Osteocyte (in vitro differentiated cells): ENCODE measurements at regions not wholly inside any gene's neighbourhood (a gene's known extent, or its start where the extent isn't known, plus 50 kb on each side); places are given as distances from the start of the nearest gene placed in this dataset.

Source experiments
- DNase-seq: peaks from one replicate; pipeline ENCODE4 v3.0.0; 2021; ENCODE audit warnings: mixed read lengths; ENCODE audit not compliant: unreplicated experiment; ENCODE audit errors: extremely low spot score
- H3K27ac Mint-ChIP-seq: one replicate; pipeline ENCODE4 v1.8.0; 2021; ENCODE audit warnings: mild to moderate bottlenecking, mixed read lengths; ENCODE audit not compliant: unreplicated experiment
- H3K27me3 Mint-ChIP-seq: one replicate; pipeline ENCODE4 v1.8.0; 2021; ENCODE audit warnings: mixed read lengths; ENCODE audit not compliant: unreplicated experiment
- H3K36me3 Mint-ChIP-seq: one replicate; pipeline ENCODE4 v1.8.0; 2021; ENCODE audit warnings: mixed read lengths; ENCODE audit not compliant: unreplicated experiment
- H3K4me1 Mint-ChIP-seq: one replicate; pipeline ENCODE4 v1.8.0; 2021; ENCODE audit warnings: mixed read lengths; ENCODE audit not compliant: unreplicated experiment
- H3K4me3 Mint-ChIP-seq: one replicate; pipeline ENCODE4 v1.8.0; 2021; ENCODE audit warnings: mild to moderate bottlenecking, moderate library complexity, mixed read lengths; ENCODE audit not compliant: unreplicated experiment
- H3K9me3 Mint-ChIP-seq: one replicate; pipeline ENCODE4 v1.8.0; 2021; ENCODE audit warnings: mixed read lengths; ENCODE audit not compliant: unreplicated experiment
- CTCF ChIP-seq: fragments of 200-600 bp; sonication (generic); IDR thresholded peaks from 2 replicates; pipeline ENCODE4 v1.5.0; 2021; ENCODE audit warnings: antibody characterized with exemption, mild to moderate bottlenecking, moderate library complexity

GRCh38 chr1:68975212-68975933, 478.5 kb upstream of the DEPDC1 start:
- no peak for TF ChIP-seq CTCF
- Mint-ChIP-seq H3K27ac (no peak overlapping the region), H3K9me3 (no peaks in the 10 kb centered on the region), H3K27me3 (no peaks in the 10 kb centered on the region), H3K4me1 (no peaks in the 10 kb centered on the region), H3K36me3 (no peaks in the 10 kb centered on the region), H3K4me3 (no peak overlapping the region)
- no peak for DNase-seq

DNA sequence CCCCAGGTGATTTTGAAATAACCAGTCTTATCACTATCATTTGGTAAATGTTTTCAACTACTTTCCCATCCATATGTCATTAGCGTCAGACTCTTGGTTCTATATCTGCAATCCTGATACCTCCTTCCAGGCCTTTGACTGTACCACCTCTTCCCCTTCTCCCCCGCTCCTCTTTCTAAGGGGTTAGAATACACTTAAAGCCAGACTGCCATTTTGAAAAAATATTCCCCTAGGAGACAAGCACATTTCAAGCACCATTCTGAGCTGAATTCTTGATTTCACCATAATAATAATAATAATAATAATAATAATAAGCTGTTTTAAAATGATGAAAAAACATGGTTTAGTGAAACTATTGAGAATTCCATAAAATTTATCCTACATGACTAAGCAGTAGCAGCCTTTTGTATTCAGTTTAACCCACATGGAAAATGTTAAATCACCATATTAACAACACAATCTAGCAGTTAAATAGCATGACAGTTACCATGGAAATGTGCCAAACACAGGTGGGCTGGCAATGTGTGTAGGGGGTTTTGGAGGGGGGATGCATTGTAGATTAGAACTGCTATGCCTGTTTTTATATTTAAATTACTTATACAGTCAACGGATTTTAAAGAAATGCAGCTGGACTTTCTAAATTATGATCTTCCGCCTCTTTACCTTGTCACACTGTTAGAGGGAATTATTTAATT, 480.2 kb upstream of the DEPDC1 start:
- no peak overlapping the region for H3K27ac Mint-ChIP-seq
- no peak overlapping the region for H3K4me3 Mint-ChIP-seq
- H3K36me3 Mint-ChIP-seq = no peaks in the 10 kb centered on the region
- no peak for TF ChIP-seq CTCF
- H3K4me1 Mint-ChIP-seq = no peaks in the 10 kb centered on the region
- H3K27me3 Mint-ChIP-seq = no peaks in the 10 kb centered on the region
- no peaks in the 10 kb centered on the region for H3K9me3 Mint-ChIP-seq
- DNase-seq = no peak

DNA sequence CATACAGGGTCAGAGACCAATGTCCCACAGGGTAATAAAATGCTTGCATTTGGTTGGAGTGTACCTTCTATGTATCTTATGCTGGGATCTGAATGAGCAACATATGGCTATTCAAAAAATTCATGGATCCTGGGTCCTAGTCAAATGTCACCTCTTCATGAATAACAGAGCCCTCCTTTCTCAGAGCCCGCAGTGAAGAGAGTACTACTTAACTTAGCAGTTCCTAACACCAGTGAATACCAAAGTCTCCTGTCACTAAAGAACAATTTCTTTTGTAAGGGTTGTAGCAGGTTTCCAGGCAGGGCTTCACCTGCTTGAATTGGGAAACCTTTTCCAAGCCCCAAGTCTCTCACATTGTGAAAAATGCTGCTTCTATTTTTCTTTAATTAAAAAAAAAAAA, 483.0 kb upstream of the DEPDC1 start:
- no peak overlapping the region for H3K27ac Mint-ChIP-seq
- no peaks in the 10 kb centered on the region for H3K4me1 Mint-ChIP-seq
- H3K4me3 Mint-ChIP-seq = no peak overlapping the region
- H3K9me3 Mint-ChIP-seq = no peaks in the 10 kb centered on the region
- H3K27me3 Mint-ChIP-seq = no peaks in the 10 kb centered on the region
- H3K36me3 Mint-ChIP-seq = no peaks in the 10 kb centered on the region
- no peak for TF ChIP-seq CTCF
- DNase-seq = no peak

DNA sequence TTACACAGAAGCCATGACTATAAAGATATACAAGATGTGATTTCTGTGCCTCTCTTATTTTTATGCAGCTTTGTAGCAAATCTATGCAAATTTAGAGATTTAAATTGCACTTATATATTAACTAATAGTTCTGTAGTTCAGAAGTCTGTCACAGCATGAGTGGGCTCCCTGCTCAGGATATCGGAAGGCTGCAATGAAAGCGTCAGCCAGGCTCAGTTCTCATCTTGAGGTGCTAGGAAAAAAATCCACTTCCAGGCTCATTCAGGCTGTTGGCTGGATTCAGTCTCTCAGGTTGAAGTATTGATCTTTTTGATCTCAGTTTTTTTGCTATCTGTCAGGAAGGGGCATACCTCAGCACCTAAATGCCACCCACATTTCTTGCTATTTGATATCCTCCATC, 487.4 kb upstream of the DEPDC1 start:
- Mint-ChIP-seq H3K4me3 (no peak overlapping the region), H3K9me3 (peaks cover 10% of the 10 kb centered on the region), H3K36me3 (no peaks in the 10 kb centered on the region), H3K27me3 (no peaks in the 10 kb centered on the region), H3K4me1 (no peaks in the 10 kb centered on the region), H3K27ac (no peak overlapping the region)
- no peak for DNase-seq
- no peak for TF ChIP-seq CTCF

DNA sequence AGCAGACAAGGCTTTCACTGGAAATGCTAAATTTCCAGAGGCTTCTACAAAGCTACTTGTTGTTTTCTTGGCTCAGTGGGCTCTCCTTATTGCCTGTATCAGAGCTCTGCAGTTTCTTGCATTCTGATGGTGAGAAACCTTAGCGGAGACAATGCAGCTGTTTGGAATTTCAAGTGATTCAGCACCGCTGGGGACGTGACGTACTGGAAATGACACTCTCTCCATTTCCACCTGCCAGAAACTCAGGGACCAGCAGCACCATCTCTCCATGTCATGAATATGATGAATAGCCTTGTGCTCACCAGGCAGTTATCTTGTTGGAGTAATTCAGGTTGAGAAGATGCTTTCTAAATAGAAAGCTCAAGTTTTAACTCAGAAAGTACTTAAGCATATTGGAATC, 497.2 kb upstream of the DEPDC1 start:
- H3K4me3 Mint-ChIP-seq = no peak overlapping the region
- H3K27me3 Mint-ChIP-seq = no peaks in the 10 kb centered on the region
- DNase-seq = no peak
- no peak overlapping the region for H3K27ac Mint-ChIP-seq
- TF ChIP-seq CTCF = no peak
- no peaks in the 10 kb centered on the region for H3K4me1 Mint-ChIP-seq
- H3K9me3 Mint-ChIP-seq = peaks cover 15% of the 10 kb centered on the region
- no peaks in the 10 kb centered on the region for H3K36me3 Mint-ChIP-seq
